ENCODE measurements at regions not wholly inside any gene's neighbourhood (a gene's known extent, or its start where the extent isn't known, plus 50 kb on each side); places are given as distances from the start of the nearest gene placed in this dataset.

DNA sequence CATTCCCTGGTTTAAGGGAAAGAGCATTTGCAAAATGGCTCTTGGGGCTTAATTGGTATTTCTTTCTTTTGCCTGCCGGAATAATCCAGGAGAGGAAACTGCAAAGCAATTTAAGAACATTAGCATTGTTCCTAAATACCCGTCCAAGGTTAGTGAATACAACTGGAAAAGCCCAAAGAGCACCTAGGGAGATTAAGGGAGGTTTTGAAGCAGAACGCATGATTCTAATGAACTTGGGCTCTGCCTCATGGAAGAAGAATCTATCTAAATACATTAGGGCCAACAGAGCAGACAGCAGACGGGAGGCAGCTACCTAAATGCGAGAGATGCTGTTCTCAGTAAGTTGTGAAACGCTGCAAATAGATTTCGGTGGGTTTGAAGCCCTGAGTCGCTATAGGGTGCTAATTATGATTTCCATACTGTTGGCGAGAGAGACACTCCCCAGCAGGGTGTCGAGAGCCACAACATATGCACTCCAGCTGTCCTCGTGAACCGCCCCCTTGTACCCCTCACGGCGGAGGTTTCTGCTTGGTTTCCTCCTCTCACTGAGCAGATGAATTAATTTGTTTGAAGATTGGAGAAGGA is 326.7 kb upstream of the CAMK1G start:
- Histone ChIP-seq H3K4me1 (ENCODE audit: control insufficient read depth in 1 of 2, insufficient read depth in 2 of 2, low read length in 2 of 2) (no peaks in the 10 kb centered on the region), H3K27ac (ENCODE audit: low read depth, low read length) (no peak overlapping the region), H3K23ac (ENCODE audit: low read length) (no peak overlapping the region), H2AK5ac (ENCODE audit: low read length) (no peak overlapping the region), H3K79me1 (ENCODE audit: low read length) (no peaks in the 10 kb centered on the region), H2BK120ac (ENCODE audit: insufficient read depth, low read length, poor library complexity) (no peak overlapping the region), H4K8ac (ENCODE audit: low read depth, low read length) (no peak overlapping the region), H3K4me3 (ENCODE audit: low read depth, low read length) (no peak overlapping the region), H3K4me2 (ENCODE audit: low read length) (no peak overlapping the region), H2BK12ac (ENCODE audit: low read length) (no peak overlapping the region), H3K79me2 (ENCODE audit: control insufficient read depth, insufficient read depth, low read length, poor library complexity) (no peaks in the 10 kb centered on the region), H3K9ac (ENCODE audit: low read length) (no peak overlapping the region), H4K12ac (ENCODE audit: low read depth, low read length) (no peak overlapping the region), H3K4ac (ENCODE audit: low read depth, low read length) (no peak overlapping the region), H3K14ac (ENCODE audit: low read length) (no peak overlapping the region), H2BK5ac (ENCODE audit: low read depth, low read length, poor library complexity) (no peak overlapping the region), H2AFZ (ENCODE audit: insufficient read depth, low read length, poor library complexity) (no peak overlapping the region), H3K36me3 (ENCODE audit: control insufficient read depth in 1 of 2, insufficient read depth in 2 of 2, low read length in 2 of 2) (no peaks in the 10 kb centered on the region), H3K9me3 (ENCODE audit: insufficient read depth, low read depth, low read length) (no peaks in the 10 kb centered on the region), H4K91ac (ENCODE audit: low read depth, low read length) (no peak overlapping the region), H3K18ac (ENCODE audit: low read length) (no peak overlapping the region), H3K27me3 (ENCODE audit: insufficient read depth, low read length) (no peaks in the 10 kb centered on the region)
- no peak for DNase-seq
- WGBS (ENCODE audit: extremely low coverage, insufficient coverage, insufficient read length) = no CpG with 5 or more reads among the region's 14 CpGs

GRCh38 chr1:209257454-209257853 is 326.1 kb upstream of the CAMK1G start:
- Histone ChIP-seq H2BK120ac (ENCODE audit: insufficient read depth, low read length, poor library complexity) (no peak overlapping the region), H3K4me1 (ENCODE audit: control insufficient read depth in 1 of 2, insufficient read depth in 2 of 2, low read length in 2 of 2) (no peaks in the 10 kb centered on the region), H3K18ac (ENCODE audit: low read length) (no peak overlapping the region), H3K4ac (ENCODE audit: low read depth, low read length) (no peak overlapping the region), H3K4me2 (ENCODE audit: low read length) (no peak overlapping the region), H3K36me3 (ENCODE audit: control insufficient read depth in 1 of 2, insufficient read depth in 2 of 2, low read length in 2 of 2) (no peaks in the 10 kb centered on the region), H3K14ac (ENCODE audit: low read length) (no peak overlapping the region), H2AK5ac (ENCODE audit: low read length) (no peak overlapping the region), H3K9me3 (ENCODE audit: insufficient read depth, low read depth, low read length) (no peaks in the 10 kb centered on the region), H2BK5ac (ENCODE audit: low read depth, low read length, poor library complexity) (no peak overlapping the region), H4K8ac (ENCODE audit: low read depth, low read length) (no peak overlapping the region), H3K79me2 (ENCODE audit: control insufficient read depth, insufficient read depth, low read length, poor library complexity) (no peaks in the 10 kb centered on the region), H3K79me1 (ENCODE audit: low read length) (no peaks in the 10 kb centered on the region), H3K27me3 (ENCODE audit: insufficient read depth, low read length) (no peaks in the 10 kb centered on the region), H4K91ac (ENCODE audit: low read depth, low read length) (no peak overlapping the region), H3K9ac (ENCODE audit: low read length) (no peak overlapping the region), H4K12ac (ENCODE audit: low read depth, low read length) (no peak overlapping the region), H3K4me3 (ENCODE audit: low read depth, low read length) (no peak overlapping the region), H3K23ac (ENCODE audit: low read length) (no peak overlapping the region), H3K27ac (ENCODE audit: low read depth, low read length) (no peak overlapping the region), H2AFZ (ENCODE audit: insufficient read depth, low read length, poor library complexity) (no peak overlapping the region), H2BK12ac (ENCODE audit: low read length) (no peak overlapping the region)
- no peak for DNase-seq
- no CpG with 5 or more reads among the region's 1 CpG for WGBS (ENCODE audit: extremely low coverage, insufficient coverage, insufficient read length)

DNA sequence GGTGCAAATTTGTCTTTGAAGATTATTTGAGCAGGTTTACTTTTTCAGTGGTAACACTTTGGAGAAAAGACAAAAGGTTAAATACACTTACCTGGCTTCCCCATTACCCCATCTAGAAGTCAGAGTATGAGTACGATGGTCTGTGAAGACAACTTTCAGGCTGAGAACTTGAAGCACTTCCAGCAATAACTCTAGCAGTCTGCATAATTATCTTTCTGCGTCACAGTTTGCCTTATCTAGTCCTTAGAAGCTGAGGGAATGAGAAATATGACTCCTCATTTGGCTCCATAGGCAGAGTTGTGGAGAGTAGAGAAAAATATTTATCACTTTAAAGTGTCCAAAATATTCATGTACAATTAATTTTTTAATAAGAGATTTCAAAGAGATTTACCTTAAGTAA is 323.4 kb upstream of the CAMK1G start:
- H4K8ac ChIP-seq (ENCODE audit: low read depth, low read length) = no peak overlapping the region
- H2BK5ac ChIP-seq (ENCODE audit: low read depth, low read length, poor library complexity) = no peak overlapping the region
- WGBS (ENCODE audit: extremely low coverage, insufficient coverage, insufficient read length) = no CpG with 5 or more reads among the region's 2 CpGs
- H2AFZ ChIP-seq (ENCODE audit: insufficient read depth, low read length, poor library complexity) = no peak overlapping the region
- no peak overlapping the region for H3K23ac ChIP-seq (ENCODE audit: low read length)
- H4K91ac ChIP-seq (ENCODE audit: low read depth, low read length) = no peak overlapping the region
- H3K4me1 ChIP-seq (ENCODE audit: control insufficient read depth in 1 of 2, insufficient read depth in 2 of 2, low read length in 2 of 2) = no peaks in the 10 kb centered on the region
- no peaks in the 10 kb centered on the region for H3K27me3 ChIP-seq (ENCODE audit: insufficient read depth, low read length)
- peak; percentile 16 to 85 for DNase-seq
- H3K9me3 ChIP-seq (ENCODE audit: insufficient read depth, low read depth, low read length) = no peaks in the 10 kb centered on the region
- no peak overlapping the region for H3K4me3 ChIP-seq (ENCODE audit: low read depth, low read length)
- no peak overlapping the region for H3K4ac ChIP-seq (ENCODE audit: low read depth, low read length)
- H3K18ac ChIP-seq (ENCODE audit: low read length) = no peak overlapping the region
- H2BK120ac ChIP-seq (ENCODE audit: insufficient read depth, low read length, poor library complexity) = no peak overlapping the region
- no peak overlapping the region for H4K12ac ChIP-seq (ENCODE audit: low read depth, low read length)
- H3K4me2 ChIP-seq (ENCODE audit: low read length) = no peak overlapping the region
- no peak overlapping the region for H3K14ac ChIP-seq (ENCODE audit: low read length)
- no peak overlapping the region for H2AK5ac ChIP-seq (ENCODE audit: low read length)
- no peak overlapping the region for H3K9ac ChIP-seq (ENCODE audit: low read length)
- no peak overlapping the region for H2BK12ac ChIP-seq (ENCODE audit: low read length)
- H3K79me2 ChIP-seq (ENCODE audit: control insufficient read depth, insufficient read depth, low read length, poor library complexity) = no peaks in the 10 kb centered on the region
- H3K79me1 ChIP-seq (ENCODE audit: low read length) = no peaks in the 10 kb centered on the region
- no peaks in the 10 kb centered on the region for H3K36me3 ChIP-seq (ENCODE audit: control insufficient read depth in 1 of 2, insufficient read depth in 2 of 2, low read length in 2 of 2)
- H3K27ac ChIP-seq (ENCODE audit: low read depth, low read length) = no peak overlapping the region

DNA sequence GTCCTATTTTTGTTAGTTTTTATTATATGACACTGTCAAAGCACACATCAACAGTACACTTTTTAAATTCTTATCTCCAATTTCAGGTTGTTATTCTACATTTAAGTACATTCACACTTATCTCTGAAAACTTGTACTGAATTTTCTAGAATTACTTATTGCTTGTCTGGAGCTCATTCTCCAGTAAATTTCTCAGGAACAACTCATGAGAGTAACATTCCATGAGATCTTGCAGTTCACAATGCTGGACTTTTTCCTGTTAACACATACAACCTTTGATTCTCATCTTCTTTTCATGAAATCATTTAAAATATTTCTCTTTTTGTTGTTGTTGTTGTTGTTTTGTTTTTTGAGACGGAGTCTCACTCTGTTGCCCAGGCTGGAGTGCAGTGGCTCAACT is 320.9 kb upstream of the CAMK1G start:
- Histone ChIP-seq H3K79me1 (ENCODE audit: low read length) (no peaks in the 10 kb centered on the region), H4K12ac (ENCODE audit: low read depth, low read length) (no peak overlapping the region), H3K18ac (ENCODE audit: low read length) (no peak overlapping the region), H3K79me2 (ENCODE audit: control insufficient read depth, insufficient read depth, low read length, poor library complexity) (no peaks in the 10 kb centered on the region), H3K23ac (ENCODE audit: low read length) (no peak overlapping the region), H3K9me3 (ENCODE audit: insufficient read depth, low read depth, low read length) (no peaks in the 10 kb centered on the region), H2BK120ac (ENCODE audit: insufficient read depth, low read length, poor library complexity) (no peak overlapping the region), H3K4me2 (ENCODE audit: low read length) (no peak overlapping the region), H3K14ac (ENCODE audit: low read length) (no peak overlapping the region), H4K91ac (ENCODE audit: low read depth, low read length) (no peak overlapping the region), H2BK5ac (ENCODE audit: low read depth, low read length, poor library complexity) (no peak overlapping the region), H3K4me1 (ENCODE audit: control insufficient read depth in 1 of 2, insufficient read depth in 2 of 2, low read length in 2 of 2) (no peaks in the 10 kb centered on the region), H2AK5ac (ENCODE audit: low read length) (no peak overlapping the region), H2AFZ (ENCODE audit: insufficient read depth, low read length, poor library complexity) (no peak overlapping the region), H3K4ac (ENCODE audit: low read depth, low read length) (no peak overlapping the region), H3K36me3 (ENCODE audit: control insufficient read depth in 1 of 2, insufficient read depth in 2 of 2, low read length in 2 of 2) (no peaks in the 10 kb centered on the region), H4K8ac (ENCODE audit: low read depth, low read length) (no peak overlapping the region), H3K27ac (ENCODE audit: low read depth, low read length) (no peak overlapping the region), H3K27me3 (ENCODE audit: insufficient read depth, low read length) (no peaks in the 10 kb centered on the region), H3K4me3 (ENCODE audit: low read depth, low read length) (no peak overlapping the region), H2BK12ac (ENCODE audit: low read length) (no peak overlapping the region), H3K9ac (ENCODE audit: low read length) (no peak overlapping the region)
- no CpG with 5 or more reads among the region's 1 CpG for WGBS (ENCODE audit: extremely low coverage, insufficient coverage, insufficient read length)
- peak; percentile 2 to 76 for DNase-seq
